ENCODE measurements at regions not wholly inside any gene's neighbourhood (a gene's known extent, or its start where the extent isn't known, plus 50 kb on each side); places are given as distances from the start of the nearest gene placed in this dataset.
"Not testable (repeated sequence)": the region's sequence is repeated elsewhere in the genome, so short reads cannot be mapped to it uniquely, and the experiment has no call there.

DNA sequence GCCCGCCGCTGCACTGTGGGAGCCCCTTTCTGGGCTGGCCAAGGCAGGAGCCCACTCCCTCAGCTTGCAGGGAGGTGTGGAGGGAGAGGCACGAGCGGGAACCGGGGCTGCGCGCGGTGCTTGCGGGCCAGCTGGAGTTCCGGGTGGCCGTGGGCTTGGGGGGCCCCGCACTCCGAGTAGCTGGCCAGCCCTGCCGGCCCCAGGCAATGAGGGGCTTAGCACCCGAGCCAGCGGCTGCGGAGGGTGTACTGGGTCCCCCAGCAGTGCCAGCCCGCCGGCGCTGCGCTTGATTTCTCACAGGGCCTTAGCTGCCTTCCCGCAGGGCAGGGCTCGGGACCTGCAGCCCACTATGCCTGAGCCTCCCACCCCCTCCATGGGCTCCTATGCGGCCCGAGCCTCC, 140.6 kb upstream of the KRAS start:
- TF ChIP-seq EZH2 (IDR thresholded peaks at IDR 0.05; ENCODE audit: insufficient read depth, low read length): not testable (repeated sequence)
- TF ChIP-seq, protein P1, sequence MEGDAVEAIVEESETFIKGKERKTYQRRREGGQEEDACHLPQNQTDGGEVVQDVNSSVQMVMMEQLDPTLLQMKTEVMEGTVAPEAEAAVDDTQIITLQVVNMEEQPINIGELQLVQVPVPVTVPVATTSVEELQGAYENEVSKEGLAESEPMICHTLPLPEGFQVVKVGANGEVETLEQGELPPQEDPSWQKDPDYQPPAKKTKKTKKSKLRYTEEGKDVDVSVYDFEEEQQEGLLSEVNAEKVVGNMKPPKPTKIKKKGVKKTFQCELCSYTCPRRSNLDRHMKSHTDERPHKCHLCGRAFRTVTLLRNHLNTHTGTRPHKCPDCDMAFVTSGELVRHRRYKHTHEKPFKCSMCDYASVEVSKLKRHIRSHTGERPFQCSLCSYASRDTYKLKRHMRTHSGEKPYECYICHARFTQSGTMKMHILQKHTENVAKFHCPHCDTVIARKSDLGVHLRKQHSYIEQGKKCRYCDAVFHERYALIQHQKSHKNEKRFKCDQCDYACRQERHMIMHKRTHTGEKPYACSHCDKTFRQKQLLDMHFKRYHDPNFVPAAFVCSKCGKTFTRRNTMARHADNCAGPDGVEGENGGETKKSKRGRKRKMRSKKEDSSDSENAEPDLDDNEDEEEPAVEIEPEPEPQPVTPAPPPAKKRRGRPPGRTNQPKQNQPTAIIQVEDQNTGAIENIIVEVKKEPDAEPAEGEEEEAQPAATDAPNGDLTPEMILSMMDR (IDR thresholded peaks at IDR 0.05; ENCODE audit: insufficient read depth, low read depth, low read length): not testable (repeated sequence)
